HepG2 (cell line): ENCODE measurements at regions not wholly inside any gene's neighbourhood (a gene's known extent, or its start where the extent isn't known, plus 50 kb on each side); places are given as distances from the start of the nearest gene placed in this dataset.

Experiments
- ATAD3A ChIP-seq: sonication (generic); formaldehyde crosslinking; IDR thresholded peaks from 2 replicates; pipeline ENCODE4 v1.4.0; 2020; ENCODE audit warnings: missing genetic modification reagents
- FOSL2 ChIP-seq: sonication (generic); formaldehyde crosslinking; IDR thresholded peaks from 2 replicates; pipeline ENCODE4 v1.4.0; 2020; ENCODE audit warnings: missing genetic modification reagents
- PITX1 ChIP-seq: sonication (generic); formaldehyde crosslinking; IDR thresholded peaks from 2 replicates; pipeline ENCODE4 v1.5.1; 2020; ENCODE audit warnings: mild to moderate bottlenecking, missing genetic modification reagents
- RFXAP ChIP-seq: sonication (generic); formaldehyde crosslinking; IDR thresholded peaks from 2 replicates; pipeline ENCODE4 v1.4.0; 2020; ENCODE audit warnings: missing genetic modification reagents, borderline replicate concordance
- RNF219 ChIP-seq: sonication (generic); formaldehyde crosslinking; IDR thresholded peaks from 2 replicates; pipeline ENCODE4 v1.5.0; 2020; ENCODE audit warnings: mild to moderate bottlenecking, missing genetic modification reagents
- SMC3 ChIP-seq: IDR thresholded peaks from 2 replicates; pipeline ENCODE4 v1.6.1; 2011; ENCODE audit warnings: low read length, improper control_type of control experiment
- STAG1 ChIP-seq: sonication (generic); formaldehyde crosslinking; IDR thresholded peaks from 2 replicates; pipeline ENCODE4 v1.4.0; 2020; ENCODE audit warnings: missing genetic modification reagents
- ZHX2 ChIP-seq, 2 experiments: sonication (generic) in 1 of 2; formaldehyde crosslinking in 1 of 2; IDR thresholded peaks; 2 replicates each; pipeline versions ENCODE4 v1.6.1 to v1.9.0; 2014 to 2022; ENCODE audit warnings: antibody characterized with exemption in 1 of 2, borderline replicate concordance in 1 of 2, inconsistent platforms in 1 of 2, low read depth in 1 of 2, missing genetic modification reagents in 1 of 2
- ZKSCAN1 ChIP-seq: fragments of 150-350 bp; IDR thresholded peaks from 2 replicates; pipeline ENCODE4 v1.6.1; 2014; ENCODE audit warnings: low read length
- TF ChIP-seq, protein P1 (sequence below): sonication (generic); formaldehyde crosslinking; IDR thresholded peaks from 2 replicates; pipeline ENCODE4 v1.5.0; 2020; ENCODE audit warnings: mild to moderate bottlenecking, missing genetic modification reagents, borderline replicate concordance
- TF ChIP-seq, protein P2 (sequence below): sonication (generic); formaldehyde crosslinking; IDR thresholded peaks from 2 replicates; pipeline ENCODE4 v1.4.0; 2020; ENCODE audit warnings: mild to moderate bottlenecking, missing genetic modification reagents

DNA sequence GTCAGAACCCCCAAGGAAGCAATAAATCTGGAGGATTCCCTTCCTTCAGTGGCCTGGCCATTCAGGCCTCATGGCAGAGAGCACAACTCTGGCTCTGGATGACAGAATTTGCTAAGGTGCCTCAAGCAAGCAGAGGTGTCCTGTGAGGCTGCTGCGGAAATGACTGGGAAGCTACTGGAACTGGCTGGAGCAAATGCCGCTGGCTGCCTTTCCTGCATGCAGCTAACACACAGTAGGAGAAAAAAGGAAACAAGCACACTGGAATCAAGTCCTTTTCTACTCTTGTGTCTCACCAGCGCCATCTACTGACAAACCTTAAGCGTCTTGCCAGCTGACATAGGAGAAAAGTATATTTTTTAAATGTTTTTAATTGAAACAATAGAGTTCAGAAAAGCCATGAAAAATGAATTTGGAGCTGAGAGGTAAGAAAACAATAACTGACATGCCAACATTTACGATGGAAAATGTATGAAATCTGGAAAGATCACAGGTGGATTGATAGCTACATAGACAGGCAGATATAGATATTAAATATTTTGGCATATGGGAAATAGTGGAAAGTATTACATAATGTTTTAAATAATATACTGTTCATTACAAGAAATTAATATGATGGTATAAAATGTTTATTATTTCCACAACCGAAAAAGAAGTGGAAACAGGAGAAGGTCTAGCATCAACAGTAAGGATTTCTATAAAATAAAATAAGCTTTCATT is 951.6 kb downstream of the ANKRD7 start (continued):
- TF ChIP-seq ZHX2 (IDR thresholded peaks at IDR 0.05; ENCODE audit: low read depth) (no peak), ZHX2 (CRISPR knock-in tag; IDR thresholded peaks at IDR 0.05; ENCODE audit: borderline replicate concordance) (no peak), PITX1 (CRISPR knock-in tag) (no peak), STAG1 (CRISPR knock-in tag) (peak; percentile 68), FOSL2 (CRISPR knock-in tag) (no peak), RNF219 (CRISPR knock-in tag) (no peak), ATAD3A (CRISPR knock-in tag) (no peak), RFXAP (CRISPR knock-in tag) (no peak), ZKSCAN1 (peak; percentile 88), SMC3 (peak; percentile 48; the same call in 1 of the 2 replicates)
- TF ChIP-seq, protein P1, sequence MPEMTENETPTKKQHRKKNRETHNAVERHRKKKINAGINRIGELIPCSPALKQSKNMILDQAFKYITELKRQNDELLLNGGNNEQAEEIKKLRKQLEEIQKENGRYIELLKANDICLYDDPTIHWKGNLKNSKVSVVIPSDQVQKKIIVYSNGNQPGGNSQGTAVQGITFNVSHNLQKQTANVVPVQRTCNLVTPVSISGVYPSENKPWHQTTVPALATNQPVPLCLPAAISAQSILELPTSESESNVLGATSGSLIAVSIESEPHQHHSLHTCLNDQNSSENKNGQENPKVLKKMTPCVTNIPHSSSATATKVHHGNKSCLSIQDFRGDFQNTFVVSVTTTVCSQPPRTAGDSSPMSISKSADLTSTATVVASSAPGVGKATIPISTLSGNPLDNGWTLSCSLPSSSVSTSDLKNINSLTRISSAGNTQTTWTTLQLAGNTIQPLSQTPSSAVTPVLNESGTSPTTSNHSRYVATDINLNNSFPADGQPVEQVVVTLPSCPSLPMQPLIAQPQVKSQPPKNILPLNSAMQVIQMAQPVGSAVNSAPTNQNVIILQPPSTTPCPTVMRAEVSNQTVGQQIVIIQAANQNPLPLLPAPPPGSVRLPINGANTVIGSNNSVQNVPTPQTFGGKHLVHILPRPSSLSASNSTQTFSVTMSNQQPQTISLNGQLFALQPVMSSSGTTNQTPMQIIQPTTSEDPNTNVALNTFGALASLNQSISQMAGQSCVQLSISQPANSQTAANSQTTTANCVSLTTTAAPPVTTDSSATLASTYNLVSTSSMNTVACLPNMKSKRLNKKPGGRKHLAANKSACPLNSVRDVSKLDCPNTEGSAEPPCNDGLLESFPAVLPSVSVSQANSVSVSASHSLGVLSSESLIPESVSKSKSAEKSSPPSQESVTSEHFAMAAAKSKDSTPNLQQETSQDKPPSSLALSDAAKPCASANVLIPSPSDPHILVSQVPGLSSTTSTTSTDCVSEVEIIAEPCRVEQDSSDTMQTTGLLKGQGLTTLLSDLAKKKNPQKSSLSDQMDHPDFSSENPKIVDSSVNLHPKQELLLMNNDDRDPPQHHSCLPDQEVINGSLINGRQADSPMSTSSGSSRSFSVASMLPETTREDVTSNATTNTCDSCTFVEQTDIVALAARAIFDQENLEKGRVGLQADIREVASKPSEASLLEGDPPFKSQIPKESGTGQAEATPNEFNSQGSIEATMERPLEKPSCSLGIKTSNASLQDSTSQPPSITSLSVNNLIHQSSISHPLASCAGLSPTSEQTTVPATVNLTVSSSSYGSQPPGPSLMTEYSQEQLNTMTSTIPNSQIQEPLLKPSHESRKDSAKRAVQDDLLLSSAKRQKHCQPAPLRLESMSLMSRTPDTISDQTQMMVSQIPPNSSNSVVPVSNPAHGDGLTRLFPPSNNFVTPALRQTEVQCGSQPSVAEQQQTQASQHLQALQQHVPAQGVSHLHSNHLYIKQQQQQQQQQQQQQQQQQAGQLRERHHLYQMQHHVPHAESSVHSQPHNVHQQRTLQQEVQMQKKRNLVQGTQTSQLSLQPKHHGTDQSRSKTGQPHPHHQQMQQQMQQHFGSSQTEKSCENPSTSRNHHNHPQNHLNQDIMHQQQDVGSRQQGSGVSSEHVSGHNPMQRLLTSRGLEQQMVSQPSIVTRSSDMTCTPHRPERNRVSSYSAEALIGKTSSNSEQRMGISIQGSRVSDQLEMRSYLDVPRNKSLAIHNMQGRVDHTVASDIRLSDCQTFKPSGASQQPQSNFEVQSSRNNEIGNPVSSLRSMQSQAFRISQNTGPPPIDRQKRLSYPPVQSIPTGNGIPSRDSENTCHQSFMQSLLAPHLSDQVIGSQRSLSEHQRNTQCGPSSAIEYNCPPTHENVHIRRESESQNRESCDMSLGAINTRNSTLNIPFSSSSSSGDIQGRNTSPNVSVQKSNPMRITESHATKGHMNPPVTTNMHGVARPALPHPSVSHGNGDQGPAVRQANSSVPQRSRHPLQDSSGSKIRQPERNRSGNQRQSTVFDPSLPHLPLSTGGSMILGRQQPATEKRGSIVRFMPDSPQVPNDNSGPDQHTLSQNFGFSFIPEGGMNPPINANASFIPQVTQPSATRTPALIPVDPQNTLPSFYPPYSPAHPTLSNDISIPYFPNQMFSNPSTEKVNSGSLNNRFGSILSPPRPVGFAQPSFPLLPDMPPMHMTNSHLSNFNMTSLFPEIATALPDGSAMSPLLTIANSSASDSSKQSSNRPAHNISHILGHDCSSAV (CRISPR knock-in tag) = no peak
- TF ChIP-seq, protein P2, sequence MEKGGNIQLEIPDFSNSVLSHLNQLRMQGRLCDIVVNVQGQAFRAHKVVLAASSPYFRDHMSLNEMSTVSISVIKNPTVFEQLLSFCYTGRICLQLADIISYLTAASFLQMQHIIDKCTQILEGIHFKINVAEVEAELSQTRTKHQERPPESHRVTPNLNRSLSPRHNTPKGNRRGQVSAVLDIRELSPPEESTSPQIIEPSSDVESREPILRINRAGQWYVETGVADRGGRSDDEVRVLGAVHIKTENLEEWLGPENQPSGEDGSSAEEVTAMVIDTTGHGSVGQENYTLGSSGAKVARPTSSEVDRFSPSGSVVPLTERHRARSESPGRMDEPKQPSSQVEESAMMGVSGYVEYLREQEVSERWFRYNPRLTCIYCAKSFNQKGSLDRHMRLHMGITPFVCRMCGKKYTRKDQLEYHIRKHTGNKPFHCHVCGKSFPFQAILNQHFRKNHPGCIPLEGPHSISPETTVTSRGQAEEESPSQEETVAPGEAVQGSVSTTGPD (CRISPR knock-in tag) = no peak
